ENCODE measurements at regions not wholly inside any gene's neighbourhood (a gene's known extent, or its start where the extent isn't known, plus 50 kb on each side); places are given as distances from the start of the nearest gene placed in this dataset.

DNA sequence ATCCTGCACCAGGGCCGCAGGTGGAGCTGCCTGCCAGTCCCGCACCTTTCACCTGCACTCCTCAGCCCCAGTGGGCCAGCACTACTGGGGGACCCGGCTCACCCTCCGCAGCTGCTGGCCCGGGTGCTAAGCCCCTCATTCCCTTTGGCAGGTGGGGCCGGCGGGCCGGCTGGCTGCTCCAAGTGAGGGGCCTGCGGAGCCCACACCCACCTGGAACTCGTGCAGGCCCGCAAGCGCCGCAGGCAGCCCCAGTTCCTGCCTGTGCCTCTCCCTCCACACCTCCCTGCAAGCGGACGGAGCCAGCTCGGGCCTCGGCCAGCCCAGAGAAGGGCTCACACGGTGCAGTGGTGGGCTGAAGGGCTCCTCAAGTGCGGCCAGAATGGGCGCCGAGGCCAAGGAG, 199.0 kb upstream of the HS3ST5 start:
- no peak overlapping the region for H3K4me2 ChIP-seq (ENCODE audit: low read length)
- H3K4me3 ChIP-seq (ENCODE audit: low read depth, low read length): no peak overlapping the region
- no peaks in the 10 kb centered on the region for H3K4me1 ChIP-seq
- H3K27me3 ChIP-seq (ENCODE audit: control insufficient read depth, insufficient read depth, low read length): no peaks in the 10 kb centered on the region
- TF ChIP-seq, protein P1, sequence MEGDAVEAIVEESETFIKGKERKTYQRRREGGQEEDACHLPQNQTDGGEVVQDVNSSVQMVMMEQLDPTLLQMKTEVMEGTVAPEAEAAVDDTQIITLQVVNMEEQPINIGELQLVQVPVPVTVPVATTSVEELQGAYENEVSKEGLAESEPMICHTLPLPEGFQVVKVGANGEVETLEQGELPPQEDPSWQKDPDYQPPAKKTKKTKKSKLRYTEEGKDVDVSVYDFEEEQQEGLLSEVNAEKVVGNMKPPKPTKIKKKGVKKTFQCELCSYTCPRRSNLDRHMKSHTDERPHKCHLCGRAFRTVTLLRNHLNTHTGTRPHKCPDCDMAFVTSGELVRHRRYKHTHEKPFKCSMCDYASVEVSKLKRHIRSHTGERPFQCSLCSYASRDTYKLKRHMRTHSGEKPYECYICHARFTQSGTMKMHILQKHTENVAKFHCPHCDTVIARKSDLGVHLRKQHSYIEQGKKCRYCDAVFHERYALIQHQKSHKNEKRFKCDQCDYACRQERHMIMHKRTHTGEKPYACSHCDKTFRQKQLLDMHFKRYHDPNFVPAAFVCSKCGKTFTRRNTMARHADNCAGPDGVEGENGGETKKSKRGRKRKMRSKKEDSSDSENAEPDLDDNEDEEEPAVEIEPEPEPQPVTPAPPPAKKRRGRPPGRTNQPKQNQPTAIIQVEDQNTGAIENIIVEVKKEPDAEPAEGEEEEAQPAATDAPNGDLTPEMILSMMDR (IDR thresholded peaks at IDR 0.05): no peak
- H3K9ac ChIP-seq: no peak overlapping the region
- H3K36me3 ChIP-seq (ENCODE audit: control insufficient read depth, insufficient read depth, low read length): no peaks in the 10 kb centered on the region
- no peaks in the 10 kb centered on the region for H3K79me2 ChIP-seq
- H3K27ac ChIP-seq: no peak overlapping the region
- H3K9me3 ChIP-seq (ENCODE audit: control insufficient read depth, low read length): no peaks in the 10 kb centered on the region
- H2AFZ ChIP-seq: no peak overlapping the region

DNA sequence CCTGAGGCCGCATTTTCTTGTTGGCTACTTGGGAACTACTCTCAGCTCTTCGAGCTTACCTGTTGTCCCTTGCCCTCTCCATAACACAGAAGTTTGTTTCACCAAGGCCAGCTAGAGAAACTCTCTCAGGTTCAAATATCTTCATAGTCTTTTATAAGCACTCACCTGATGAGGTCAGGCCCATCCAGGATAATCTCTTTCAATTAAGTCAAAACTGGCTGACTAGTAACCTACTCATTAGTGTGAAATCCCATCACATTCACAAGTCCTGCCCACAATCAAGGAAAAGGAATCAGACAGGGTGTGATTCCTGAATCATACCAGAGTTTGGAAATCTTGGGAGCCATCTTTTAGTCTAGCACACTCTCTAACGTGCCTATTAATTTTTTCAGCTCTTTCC, 195.2 kb upstream of the HS3ST5 start:
- Histone ChIP-seq H3K27ac (no peak overlapping the region), H2AFZ (no peak overlapping the region), H3K36me3 (ENCODE audit: control insufficient read depth, insufficient read depth, low read length) (no peaks in the 10 kb centered on the region), H3K79me2 (no peaks in the 10 kb centered on the region), H3K9me3 (ENCODE audit: control insufficient read depth, low read length) (no peaks in the 10 kb centered on the region), H3K4me1 (no peaks in the 10 kb centered on the region), H3K9ac (no peak overlapping the region), H3K4me3 (ENCODE audit: low read depth, low read length) (no peak overlapping the region), H3K27me3 (ENCODE audit: control insufficient read depth, insufficient read depth, low read length) (no peaks in the 10 kb centered on the region), H3K4me2 (ENCODE audit: low read length) (no peak overlapping the region)
- TF ChIP-seq, protein P1 (IDR thresholded peaks at IDR 0.05): no peak

DNA sequence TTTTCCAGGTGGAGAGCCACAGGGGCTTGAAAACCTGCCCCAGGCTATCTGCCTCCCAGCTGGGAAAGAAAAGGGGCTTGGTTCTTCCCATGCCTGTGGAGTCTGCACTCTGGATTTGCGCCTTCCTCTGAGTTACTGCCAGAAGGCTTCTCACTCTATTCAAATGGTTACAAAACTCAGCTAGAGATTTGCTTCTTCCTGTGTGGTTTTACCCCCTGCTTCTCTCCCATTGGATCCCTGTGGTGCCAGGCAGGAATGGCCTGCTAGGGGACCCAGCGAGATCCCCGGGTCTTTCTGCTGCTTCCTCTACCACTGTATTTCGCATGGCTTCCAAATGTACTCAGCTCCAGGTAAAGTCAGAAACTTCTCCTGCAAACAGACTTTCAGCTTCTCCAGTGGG, 192.0 kb upstream of the HS3ST5 start:
- Histone ChIP-seq H3K27me3 (ENCODE audit: control insufficient read depth, insufficient read depth, low read length) (no peaks in the 10 kb centered on the region), H3K9ac (no peak overlapping the region), H3K36me3 (ENCODE audit: control insufficient read depth, insufficient read depth, low read length) (no peaks in the 10 kb centered on the region), H2AFZ (no peak overlapping the region), H3K27ac (no peak overlapping the region), H3K4me3 (ENCODE audit: low read depth, low read length) (no peak overlapping the region), H3K4me2 (ENCODE audit: low read length) (no peak overlapping the region), H3K9me3 (ENCODE audit: control insufficient read depth, low read length) (no peaks in the 10 kb centered on the region), H3K4me1 (no peaks in the 10 kb centered on the region), H3K79me2 (no peaks in the 10 kb centered on the region)
- TF ChIP-seq, protein P1 (IDR thresholded peaks at IDR 0.05): no peak

DNA sequence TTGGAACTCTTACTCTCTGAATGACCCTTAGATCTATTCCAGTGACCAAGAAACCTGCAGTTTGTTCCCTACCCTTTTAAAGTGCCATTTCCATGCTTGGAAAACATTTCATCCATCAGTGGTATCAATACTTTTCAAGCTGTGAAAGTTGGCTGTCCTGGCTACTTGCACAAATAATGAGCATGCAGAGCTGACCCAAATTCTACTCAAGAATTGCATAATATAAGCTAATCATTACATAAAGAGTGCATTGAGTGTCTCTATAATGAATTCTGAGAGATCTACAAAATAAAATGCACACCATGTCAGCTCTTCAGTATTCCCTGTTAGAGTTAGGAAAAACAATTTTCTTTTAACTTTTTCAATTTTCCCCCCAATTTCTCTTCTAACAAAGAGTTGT, 181.3 kb upstream of the HS3ST5 start:
- Histone ChIP-seq H2AFZ (no peak overlapping the region), H3K9ac (no peak overlapping the region), H3K9me3 (ENCODE audit: control insufficient read depth, low read length) (no peaks in the 10 kb centered on the region), H3K4me3 (ENCODE audit: low read depth, low read length) (no peak overlapping the region), H3K4me1 (no peaks in the 10 kb centered on the region), H3K36me3 (ENCODE audit: control insufficient read depth, insufficient read depth, low read length) (no peaks in the 10 kb centered on the region), H3K79me2 (no peaks in the 10 kb centered on the region), H3K27me3 (ENCODE audit: control insufficient read depth, insufficient read depth, low read length) (no peaks in the 10 kb centered on the region), H3K27ac (no peak overlapping the region), H3K4me2 (ENCODE audit: low read length) (no peak overlapping the region)
- TF ChIP-seq, protein P1 (IDR thresholded peaks at IDR 0.05): no peak

DNA sequence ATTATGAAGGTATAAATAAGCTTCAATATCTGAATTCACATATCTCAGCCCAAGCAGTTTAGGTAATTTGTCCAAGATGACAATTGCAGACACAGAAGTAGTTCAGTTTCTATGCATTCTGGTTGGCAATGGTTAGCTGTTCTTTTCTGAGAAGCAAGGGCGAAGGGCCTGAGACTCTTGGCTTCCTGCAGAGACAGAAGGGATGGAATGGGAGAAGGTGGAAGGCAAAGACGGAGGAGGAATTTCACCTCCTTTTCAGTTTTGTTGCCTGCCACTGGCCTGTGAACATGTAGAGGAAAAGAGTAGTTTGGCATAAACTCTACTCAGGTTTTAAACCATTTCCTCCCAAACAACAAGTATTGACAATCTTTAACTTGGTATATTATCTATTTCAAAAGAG, 180.7 kb upstream of the HS3ST5 start:
- H3K4me2 ChIP-seq (ENCODE audit: low read length): no peak overlapping the region
- H3K4me1 ChIP-seq: no peaks in the 10 kb centered on the region
- H3K9ac ChIP-seq: no peak overlapping the region
- H3K79me2 ChIP-seq: no peaks in the 10 kb centered on the region
- no peaks in the 10 kb centered on the region for H3K9me3 ChIP-seq (ENCODE audit: control insufficient read depth, low read length)
- H3K36me3 ChIP-seq (ENCODE audit: control insufficient read depth, insufficient read depth, low read length): no peaks in the 10 kb centered on the region
- H2AFZ ChIP-seq: no peak overlapping the region
- H3K27ac ChIP-seq: no peak overlapping the region
- no peaks in the 10 kb centered on the region for H3K27me3 ChIP-seq (ENCODE audit: control insufficient read depth, insufficient read depth, low read length)
- H3K4me3 ChIP-seq (ENCODE audit: low read depth, low read length): no peak overlapping the region
- TF ChIP-seq, protein P1 (IDR thresholded peaks at IDR 0.05): no peak
